Testis (tissue), 2 donors: ENCODE measurements at regions not wholly inside any gene's neighbourhood (a gene's known extent, or its start where the extent isn't known, plus 50 kb on each side); places are given as distances from the start of the nearest gene placed in this dataset.

Source experiments
- CTCF ChIP-seq, 3 experiments: fragments of 450-650 bp in 2 of 3; fragments of 200-600 bp in 1 of 3; sonication (generic) in 1 of 3; IDR thresholded peaks; one replicate each; pipeline ENCODE4 v1.5.1; 2016 to 2019; ENCODE audit warnings: antibody characterized with exemption in 3 of 3, mild to moderate bottlenecking in 2 of 3, moderate library complexity in 1 of 3
- POLR2A ChIP-seq: fragments of 450-650 bp; IDR thresholded peaks from one replicate; pipeline ENCODE4 v1.6.1; 2017; ENCODE audit warnings: antibody characterized with exemption, mild to moderate bottlenecking, moderate library complexity

DNA sequence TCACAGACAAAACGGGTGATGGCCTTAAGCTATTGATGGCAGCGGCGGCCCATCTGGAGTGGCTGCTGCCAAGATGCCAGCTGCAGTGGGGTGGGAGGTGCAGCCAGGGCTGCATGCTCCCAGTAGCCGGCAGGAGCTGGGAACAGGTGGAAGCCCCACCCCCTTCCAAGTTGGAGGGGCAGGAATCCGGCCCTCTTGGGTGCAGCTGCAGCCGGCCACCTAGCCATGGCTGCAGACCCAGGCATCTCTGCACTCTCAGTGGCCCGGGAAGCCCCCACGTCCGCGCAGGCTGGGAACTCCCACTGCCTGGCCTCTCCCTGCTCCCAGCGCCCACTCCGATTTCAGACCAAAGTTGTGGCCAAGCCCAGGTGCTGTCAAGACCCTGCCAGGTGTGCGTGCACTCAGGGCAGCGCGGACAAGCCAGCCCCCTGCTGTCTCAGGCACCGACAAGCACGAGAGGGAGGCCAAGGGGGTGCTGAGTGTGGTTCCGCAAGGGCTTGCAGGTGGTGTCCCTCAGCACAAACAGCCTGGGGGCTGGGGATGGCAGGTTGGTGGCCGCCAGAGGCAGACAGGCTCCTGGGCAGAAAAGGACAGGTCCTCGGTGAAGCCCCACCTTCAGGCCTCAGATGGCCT is 115.1 kb upstream of the TSLP start:
- no peak for TF ChIP-seq CTCF (IDR thresholded peaks at IDR 0.05)
- no peak for TF ChIP-seq POLR2A
